ENCODE measurements at regions not wholly inside any gene's neighbourhood (a gene's known extent, or its start where the extent isn't known, plus 50 kb on each side); places are given as distances from the start of the nearest gene placed in this dataset.

DNA sequence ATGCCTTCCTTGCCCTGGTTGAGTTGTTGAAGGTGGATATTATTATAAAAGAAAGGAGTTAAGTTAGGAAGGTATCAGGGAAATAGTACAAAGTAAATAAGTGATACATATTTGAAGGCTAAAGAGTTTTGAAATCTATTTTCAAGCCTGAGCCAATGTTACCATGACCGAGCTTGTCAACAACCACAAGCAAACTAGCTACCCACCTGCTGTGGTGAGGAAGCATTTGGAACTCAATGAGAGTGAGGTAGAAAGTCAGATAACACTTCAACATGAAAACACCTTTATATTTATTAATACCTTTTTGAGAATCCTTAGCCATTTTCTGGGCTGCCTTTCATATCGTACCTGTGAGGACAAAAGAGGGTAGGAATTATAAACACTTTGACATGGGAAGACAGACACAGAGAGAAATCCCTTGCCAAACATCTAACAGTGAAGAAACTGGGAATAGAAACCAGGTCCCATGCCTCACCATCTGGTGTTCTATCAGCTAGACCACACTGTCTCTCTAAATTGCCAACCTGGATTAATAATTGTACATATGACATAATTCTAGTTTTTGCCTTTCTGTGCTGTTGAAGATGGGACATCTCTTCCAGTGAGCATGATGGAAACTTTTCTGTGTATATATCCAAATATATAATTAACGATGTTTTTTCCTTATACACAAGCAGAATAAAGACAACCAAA lies 606.4 kb upstream of the NR3C2 start:
- ChIA-PET SMC1A (ENCODE audit: uncharacterized antibody, unreplicated experiment) (no interaction called here), RAD21 (ENCODE audit: unreplicated experiment) (no interaction called here), POLR2A (no interaction called here), CTCF (no interaction called here)
- H3K9ac ChIP-seq (ENCODE audit: control insufficient read depth, insufficient read depth, low read length): no peak overlapping the region
- intact Hi-C loops (cut with micrococcal nuclease; ENCODE audit: unreplicated experiment): no loop called here
- no peaks in the 10 kb centered on the region for H3K27me3 ChIP-seq (replicated peaks in 1 of 2; ENCODE audit: control insufficient read depth in 2 of 2, insufficient read depth in 2 of 2, low read length in 1 of 2)
- no TSS peak for BruUV-seq (replicated peaks)
- H3K27ac ChIP-seq (ENCODE audit: control insufficient read depth, insufficient read depth): no peak overlapping the region
- ATAC-seq (no peak), DNase-seq (ENCODE audit: low read depth, low spot score) (no peak), FAIRE-seq (no peak)
- H3K4me3 ChIP-seq: no peak overlapping the region
- no peaks in the 10 kb centered on the region for H3K79me2 ChIP-seq (ENCODE audit: control insufficient read depth, insufficient read depth, low read length)
- no peaks in the 10 kb centered on the region for H3K36me3 ChIP-seq (ENCODE audit: control insufficient read depth in 2 of 2, insufficient read depth in 2 of 2, low read length in 1 of 2)
- in situ Hi-C loops (cut with MboI): no loop called here
- no peaks in the 10 kb centered on the region for H3K9me3 ChIP-seq (replicated peaks; ENCODE audit: control insufficient read depth, insufficient read depth, low read length)
- H2AFZ ChIP-seq (ENCODE audit: control insufficient read depth, low read depth, low read length): no peak overlapping the region
- no peaks in the 10 kb centered on the region for H4K20me1 ChIP-seq (ENCODE audit: control insufficient read depth, insufficient read depth)
- no peak overlapping the region for H3K4me2 ChIP-seq (ENCODE audit: control insufficient read depth, insufficient read depth)
- no peaks in the 10 kb centered on the region for H3K4me1 ChIP-seq (ENCODE audit: control insufficient read depth, insufficient read depth, low read length)
- TF ChIP-seq PML (IDR thresholded peaks at IDR 0.05; ENCODE audit: low read length) (no peak), SPI1 (IDR thresholded peaks at IDR 0.05; ENCODE audit: borderline replicate concordance, insufficient read depth, low read depth, low read length) (no peak), ZBED1 (IDR thresholded peaks at IDR 0.05; ENCODE audit: borderline replicate concordance) (no peak), BMI1 (IDR thresholded peaks at IDR 0.05; ENCODE audit: borderline replicate concordance) (no peak), ASH2L (IDR thresholded peaks at IDR 0.05; ENCODE audit: borderline replicate concordance, low read depth) (no peak), ZZZ3 (IDR thresholded peaks at IDR 0.05; ENCODE audit: control insufficient read depth, insufficient read length, low read depth) (no peak), FOXK2 (IDR thresholded peaks at IDR 0.05) (no peak)
- TF ChIP-seq, protein P1, sequence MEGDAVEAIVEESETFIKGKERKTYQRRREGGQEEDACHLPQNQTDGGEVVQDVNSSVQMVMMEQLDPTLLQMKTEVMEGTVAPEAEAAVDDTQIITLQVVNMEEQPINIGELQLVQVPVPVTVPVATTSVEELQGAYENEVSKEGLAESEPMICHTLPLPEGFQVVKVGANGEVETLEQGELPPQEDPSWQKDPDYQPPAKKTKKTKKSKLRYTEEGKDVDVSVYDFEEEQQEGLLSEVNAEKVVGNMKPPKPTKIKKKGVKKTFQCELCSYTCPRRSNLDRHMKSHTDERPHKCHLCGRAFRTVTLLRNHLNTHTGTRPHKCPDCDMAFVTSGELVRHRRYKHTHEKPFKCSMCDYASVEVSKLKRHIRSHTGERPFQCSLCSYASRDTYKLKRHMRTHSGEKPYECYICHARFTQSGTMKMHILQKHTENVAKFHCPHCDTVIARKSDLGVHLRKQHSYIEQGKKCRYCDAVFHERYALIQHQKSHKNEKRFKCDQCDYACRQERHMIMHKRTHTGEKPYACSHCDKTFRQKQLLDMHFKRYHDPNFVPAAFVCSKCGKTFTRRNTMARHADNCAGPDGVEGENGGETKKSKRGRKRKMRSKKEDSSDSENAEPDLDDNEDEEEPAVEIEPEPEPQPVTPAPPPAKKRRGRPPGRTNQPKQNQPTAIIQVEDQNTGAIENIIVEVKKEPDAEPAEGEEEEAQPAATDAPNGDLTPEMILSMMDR (IDR thresholded peaks at IDR 0.05 in 2 of 3, conservative IDR thresholded peaks at IDR 0.05 in 1 of 3; ENCODE audit: control insufficient read depth in 2 of 3, extremely low read depth in 1 of 3, insufficient read depth in 1 of 3, low read depth in 3 of 3, low read length in 3 of 3): no peak
- TF ChIP-seq, protein P2, sequence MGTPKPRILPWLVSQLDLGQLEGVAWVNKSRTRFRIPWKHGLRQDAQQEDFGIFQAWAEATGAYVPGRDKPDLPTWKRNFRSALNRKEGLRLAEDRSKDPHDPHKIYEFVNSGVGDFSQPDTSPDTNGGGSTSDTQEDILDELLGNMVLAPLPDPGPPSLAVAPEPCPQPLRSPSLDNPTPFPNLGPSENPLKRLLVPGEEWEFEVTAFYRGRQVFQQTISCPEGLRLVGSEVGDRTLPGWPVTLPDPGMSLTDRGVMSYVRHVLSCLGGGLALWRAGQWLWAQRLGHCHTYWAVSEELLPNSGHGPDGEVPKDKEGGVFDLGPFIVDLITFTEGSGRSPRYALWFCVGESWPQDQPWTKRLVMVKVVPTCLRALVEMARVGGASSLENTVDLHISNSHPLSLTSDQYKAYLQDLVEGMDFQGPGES (IDR thresholded peaks at IDR 0.05): no peak
- WGBS (ENCODE audit: insufficient coverage, insufficient replicate concordance, low lambda C conversion rate, missing lambda C conversion rate): 26% methylated on average over 3 of the region's 3 CpGs

All from GM12878 (cell line).